ENCODE measurements at regions not wholly inside any gene's neighbourhood (a gene's known extent, or its start where the extent isn't known, plus 50 kb on each side); places are given as distances from the start of the nearest gene placed in this dataset.
A peak's percentile ranks its signal among the peaks of the same experiment; 100 is the strongest.

- H3K79me2 ChIP-seq (ENCODE audit: control insufficient read depth, insufficient read depth, low read length), result no peaks in the 10 kb centered on the region
Measured at GRCh38 chr12:107320929-107321631, 227.7 kb upstream of the CRY1 start.

GRCh38 chr12:107322063-107322462 is 228.7 kb upstream of the CRY1 start:
- Histone ChIP-seq H3K4me2 (ENCODE audit: extremely low read depth, insufficient read depth, low read length) (no peak overlapping the region), H3K9me3 (ENCODE audit: control insufficient read depth, insufficient read depth, low read depth, low read length) (no peaks in the 10 kb centered on the region), H3K9ac (ENCODE audit: insufficient read depth, low read length) (no peak overlapping the region), H3K4me3 (replicated peaks in 1 of 4; ENCODE audit: control extremely low read depth in 1 of 4, insufficient read depth in 1 of 4, low read depth in 3 of 4, low read length in 4 of 4) (no peak overlapping the region), H2AFZ (ENCODE audit: low read length) (no peak overlapping the region), H3K27me3 (ENCODE audit: control insufficient read depth, insufficient read depth, low read length) (no peaks in the 10 kb centered on the region), H3K79me2 (ENCODE audit: control insufficient read depth, insufficient read depth, low read length) (no peaks in the 10 kb centered on the region), H3K27ac (ENCODE audit: insufficient read depth, low read length) (no peak overlapping the region), H4K20me1 (ENCODE audit: control insufficient read depth, extremely low read depth, insufficient read depth, low read length) (no peaks in the 10 kb centered on the region), H3K4me1 (ENCODE audit: control insufficient read depth, extremely low read depth, insufficient read depth, low read length) (no peaks in the 10 kb centered on the region), H3K36me3 (ENCODE audit: control insufficient read depth, insufficient read depth, low read length) (no peaks in the 10 kb centered on the region)
- no peak for DNase-seq (ENCODE audit: low read depth in 2 of 2)
- TF ChIP-seq CTCF (conservative IDR thresholded peaks at IDR 0.05 in 1 of 2, IDR thresholded peaks at IDR 0.05 in 1 of 2; ENCODE audit: low read depth in 1 of 2, low read length in 2 of 2), result no peak
- TF ChIP-seq EZH2 (IDR thresholded peaks at IDR 0.05; ENCODE audit: low read length, missing control alignments), result no peak

More at GRCh38 chr12:107320929-107321631, 227.7 kb upstream of the CRY1 start:
- TF ChIP-seq EZH2 (IDR thresholded peaks at IDR 0.05; ENCODE audit: low read length, missing control alignments) (no peak), CTCF (conservative IDR thresholded peaks at IDR 0.05 in 1 of 2, IDR thresholded peaks at IDR 0.05 in 1 of 2; ENCODE audit: low read depth in 1 of 2, low read length in 2 of 2) (no peak)
- no peak overlapping the region for H3K27ac ChIP-seq (ENCODE audit: insufficient read depth, low read length)
- no peaks in the 10 kb centered on the region for H3K9me3 ChIP-seq (ENCODE audit: control insufficient read depth, insufficient read depth, low read depth, low read length)
- no peak overlapping the region for H3K9ac ChIP-seq (ENCODE audit: insufficient read depth, low read length)
- no peaks in the 10 kb centered on the region for H3K36me3 ChIP-seq (ENCODE audit: control insufficient read depth, insufficient read depth, low read length)
- no peak overlapping the region for H2AFZ ChIP-seq (ENCODE audit: low read length)
- H3K4me2 ChIP-seq (ENCODE audit: extremely low read depth, insufficient read depth, low read length), result peak overlapping the region; percentile 92
- no peaks in the 10 kb centered on the region for H4K20me1 ChIP-seq (ENCODE audit: control insufficient read depth, extremely low read depth, insufficient read depth, low read length)
- H3K4me3 ChIP-seq (replicated peaks in 1 of 4; ENCODE audit: control extremely low read depth in 1 of 4, insufficient read depth in 1 of 4, low read depth in 3 of 4, low read length in 4 of 4), result peak overlapping the region; percentile 43 to 60 (median 45)
- no peaks in the 10 kb centered on the region for H3K4me1 ChIP-seq (ENCODE audit: control insufficient read depth, extremely low read depth, insufficient read depth, low read length)
- peak in 1 of 2 donors; percentile 61 for DNase-seq (ENCODE audit: low read depth in 2 of 2)
- no peaks in the 10 kb centered on the region for H3K27me3 ChIP-seq (ENCODE audit: control insufficient read depth, insufficient read depth, low read length)

- DNase-seq (ENCODE audit: low read depth in 2 of 2), result no peak
- Histone ChIP-seq H3K36me3 (ENCODE audit: control insufficient read depth, insufficient read depth, low read length) (no peaks in the 10 kb centered on the region), H3K4me3 (replicated peaks in 1 of 4; ENCODE audit: control extremely low read depth in 1 of 4, insufficient read depth in 1 of 4, low read depth in 3 of 4, low read length in 4 of 4) (no peak overlapping the region), H4K20me1 (ENCODE audit: control insufficient read depth, extremely low read depth, insufficient read depth, low read length) (no peaks in the 10 kb centered on the region), H3K4me2 (ENCODE audit: extremely low read depth, insufficient read depth, low read length) (no peak overlapping the region), H3K9me3 (ENCODE audit: control insufficient read depth, insufficient read depth, low read depth, low read length) (no peaks in the 10 kb centered on the region), H3K9ac (ENCODE audit: insufficient read depth, low read length) (no peak overlapping the region), H3K4me1 (ENCODE audit: control insufficient read depth, extremely low read depth, insufficient read depth, low read length) (no peaks in the 10 kb centered on the region), H2AFZ (ENCODE audit: low read length) (no peak overlapping the region), H3K27me3 (ENCODE audit: control insufficient read depth, insufficient read depth, low read length) (no peaks in the 10 kb centered on the region), H3K79me2 (ENCODE audit: control insufficient read depth, insufficient read depth, low read length) (no peaks in the 10 kb centered on the region), H3K27ac (ENCODE audit: insufficient read depth, low read length) (no peak overlapping the region)
- TF ChIP-seq EZH2 (IDR thresholded peaks at IDR 0.05; ENCODE audit: low read length, missing control alignments), result no peak
- no peak for TF ChIP-seq CTCF (conservative IDR thresholded peaks at IDR 0.05 in 1 of 2, IDR thresholded peaks at IDR 0.05 in 1 of 2; ENCODE audit: low read depth in 1 of 2, low read length in 2 of 2)
Measured at GRCh38 chr12:107325075-107325608, 231.8 kb upstream of the CRY1 start.

All from fibroblast of lung (primary cell).